RWPE1 (cell line): ENCODE measurements at regions not wholly inside any gene's neighbourhood (a gene's known extent, or its start where the extent isn't known, plus 50 kb on each side); places are given as distances from the start of the nearest gene placed in this dataset.

ENCODE experiments used
- CTCF ChIA-PET: fragments of 350-600 bp; sonication (Branson Sonifier 250); formaldehyde crosslinking; extraction: SDS; loops from one replicate; lab custom pipeline; 2021; lab: Yijun Ruan, JAX
- POLR2A ChIA-PET: fragments of 400-600 bp; formaldehyde crosslinking; extraction: SDS; loops from one replicate; lab custom pipeline; 2020; ENCODE audit warnings: antibody characterized with exemption; ENCODE audit not compliant: low non-redundant PET; lab: Yijun Ruan, JAX
- DNase-seq: peaks from one replicate; pipeline ENCODE4 v3.0.0; 2012; ENCODE audit warnings: low spot score
- H3K27ac ChIP-seq: fragments of 450-650 bp; 2 replicates; pipeline ENCODE4 v1.5.1; 2017
- CTCF ChIP-seq: fragments of 450-650 bp; conservative IDR thresholded peaks from 2 replicates; pipeline ENCODE4 v1.5.1; 2017; ENCODE audit warnings: low read depth, mild to moderate bottlenecking

GRCh38 chr3:35974872-35975271 lies 335.5 kb downstream of the ARPP21 start:
- ChIA-PET POLR2A (no interaction called here), CTCF (no interaction called here)
- no peak for TF ChIP-seq CTCF
- no peak for DNase-seq
- H3K27ac ChIP-seq: no peak overlapping the region

GRCh38 chr3:35986161-35986560 lies 346.8 kb downstream of the ARPP21 start:
- CTCF ChIA-PET: no interaction called here
- no peak overlapping the region for H3K27ac ChIP-seq
- POLR2A ChIA-PET: no interaction called here
- DNase-seq: no peak
- TF ChIP-seq CTCF: no peak

GRCh38 chr3:35987386-35987785 lies 348.1 kb downstream of the ARPP21 start:
- CTCF ChIA-PET: no interaction called here
- DNase-seq: no peak
- no peak overlapping the region for H3K27ac ChIP-seq
- POLR2A ChIA-PET: no interaction called here
- TF ChIP-seq CTCF: no peak

- TF ChIP-seq CTCF: no peak
- CTCF ChIA-PET: no interaction called here
- H3K27ac ChIP-seq: no peak overlapping the region
- no peak for DNase-seq
- POLR2A ChIA-PET: no interaction called here
Measured at GRCh38 chr3:35992041-35992440, 352.7 kb downstream of the ARPP21 start.

- no peak for DNase-seq
- no peak overlapping the region for H3K27ac ChIP-seq
- POLR2A ChIA-PET: no interaction called here
- TF ChIP-seq CTCF: no peak
- CTCF ChIA-PET: no interaction called here
Measured at GRCh38 chr3:36011791-36012190, 368.5 kb upstream of the STAC start.

- CTCF ChIA-PET: no interaction called here
- POLR2A ChIA-PET: no interaction called here
- H3K27ac ChIP-seq: no peak overlapping the region
- DNase-seq: no peak
- no peak for TF ChIP-seq CTCF
Measured at GRCh38 chr3:36013425-36013824, 366.9 kb upstream of the STAC start.

GRCh38 chr3:36025232-36025631 lies 355.1 kb upstream of the STAC start:
- ChIA-PET CTCF (no interaction called here), POLR2A (no interaction called here)

More at GRCh38 chr3:36025232-36025631, 355.1 kb upstream of the STAC start:
- DNase-seq: no peak
- H3K27ac ChIP-seq: no peak overlapping the region
- TF ChIP-seq CTCF: no peak
